Chondrocyte (in vitro differentiated cells): ENCODE measurements at regions not wholly inside any gene's neighbourhood (a gene's known extent, or its start where the extent isn't known, plus 50 kb on each side); places are given as distances from the start of the nearest gene placed in this dataset.
"Not testable (repeated sequence)": the region's sequence is repeated elsewhere in the genome, so short reads cannot be mapped to it uniquely, and the experiment has no call there.

ENCODE experiments used
- DNase-seq: peaks from one replicate; pipeline ENCODE4 v3.0.0; 2021; ENCODE audit warnings: mixed read lengths, low spot score
- H3K27ac Mint-ChIP-seq: one replicate; pipeline ENCODE4 v1.8.0; 2021; ENCODE audit warnings: mild to moderate bottlenecking, moderate library complexity, mixed read lengths; ENCODE audit not compliant: unreplicated experiment
- H3K27me3 Mint-ChIP-seq: 2 replicates; pipeline ENCODE4 v1.8.0; 2021; ENCODE audit warnings: low read depth, mixed read lengths
- H3K36me3 Mint-ChIP-seq: 2 replicates; pipeline ENCODE4 v1.8.0; 2021; ENCODE audit warnings: low read depth, mixed read lengths
- H3K4me1 Mint-ChIP-seq: 2 replicates; pipeline ENCODE4 v1.8.0; 2021; ENCODE audit warnings: low read depth, mild to moderate bottlenecking, mixed read lengths
- H3K4me3 Mint-ChIP-seq: one replicate; pipeline ENCODE4 v1.8.0; 2021; ENCODE audit warnings: mild to moderate bottlenecking, moderate library complexity, mixed read lengths; ENCODE audit not compliant: unreplicated experiment
- H3K9me3 Mint-ChIP-seq: 2 replicates; pipeline ENCODE4 v1.8.0; 2021; ENCODE audit warnings: low read depth, mixed read lengths
- TF ChIP-seq, protein P1 (sequence below): fragments of 200-600 bp; sonication (generic); IDR thresholded peaks from 2 replicates; pipeline ENCODE4 v1.5.0; 2021; ENCODE audit warnings: antibody characterized with exemption, mild to moderate bottlenecking, moderate library complexity

GRCh38 chr5:18601185-18601584 lies 966.9 kb downstream of the TAF11L14 start:
- H3K9me3 Mint-ChIP-seq = no peaks in the 10 kb centered on the region
- no peaks in the 10 kb centered on the region for H3K27me3 Mint-ChIP-seq

GRCh38 chr5:18602402-18602801 lies 968.1 kb downstream of the TAF11L14 start:
- no peak overlapping the region for H3K4me3 Mint-ChIP-seq
- H3K27me3 Mint-ChIP-seq = no peaks in the 10 kb centered on the region
- H3K4me1 Mint-ChIP-seq = no peaks in the 10 kb centered on the region
- no peaks in the 10 kb centered on the region for H3K9me3 Mint-ChIP-seq
- TF ChIP-seq, protein P1, sequence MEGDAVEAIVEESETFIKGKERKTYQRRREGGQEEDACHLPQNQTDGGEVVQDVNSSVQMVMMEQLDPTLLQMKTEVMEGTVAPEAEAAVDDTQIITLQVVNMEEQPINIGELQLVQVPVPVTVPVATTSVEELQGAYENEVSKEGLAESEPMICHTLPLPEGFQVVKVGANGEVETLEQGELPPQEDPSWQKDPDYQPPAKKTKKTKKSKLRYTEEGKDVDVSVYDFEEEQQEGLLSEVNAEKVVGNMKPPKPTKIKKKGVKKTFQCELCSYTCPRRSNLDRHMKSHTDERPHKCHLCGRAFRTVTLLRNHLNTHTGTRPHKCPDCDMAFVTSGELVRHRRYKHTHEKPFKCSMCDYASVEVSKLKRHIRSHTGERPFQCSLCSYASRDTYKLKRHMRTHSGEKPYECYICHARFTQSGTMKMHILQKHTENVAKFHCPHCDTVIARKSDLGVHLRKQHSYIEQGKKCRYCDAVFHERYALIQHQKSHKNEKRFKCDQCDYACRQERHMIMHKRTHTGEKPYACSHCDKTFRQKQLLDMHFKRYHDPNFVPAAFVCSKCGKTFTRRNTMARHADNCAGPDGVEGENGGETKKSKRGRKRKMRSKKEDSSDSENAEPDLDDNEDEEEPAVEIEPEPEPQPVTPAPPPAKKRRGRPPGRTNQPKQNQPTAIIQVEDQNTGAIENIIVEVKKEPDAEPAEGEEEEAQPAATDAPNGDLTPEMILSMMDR = no peak
- no peak overlapping the region for H3K27ac Mint-ChIP-seq
- DNase-seq = no peak
- no peaks in the 10 kb centered on the region for H3K36me3 Mint-ChIP-seq

More at GRCh38 chr5:18601185-18601584, 966.9 kb downstream of the TAF11L14 start:
- no peak overlapping the region for H3K4me3 Mint-ChIP-seq
- H3K4me1 Mint-ChIP-seq = no peaks in the 10 kb centered on the region
- H3K36me3 Mint-ChIP-seq = no peaks in the 10 kb centered on the region
- DNase-seq = no peak
- H3K27ac Mint-ChIP-seq = no peak overlapping the region
- TF ChIP-seq, protein P1 = no peak

- no peaks in the 10 kb centered on the region for H3K36me3 Mint-ChIP-seq
- no peak overlapping the region for H3K4me3 Mint-ChIP-seq
- H3K4me1 Mint-ChIP-seq = no peaks in the 10 kb centered on the region
- no peak for DNase-seq
- no peak overlapping the region for H3K27ac Mint-ChIP-seq
- TF ChIP-seq, protein P1 = no peak
- peaks cover 4% of the 10 kb centered on the region for H3K27me3 Mint-ChIP-seq
- H3K9me3 Mint-ChIP-seq = peaks cover 2% of the 10 kb centered on the region
Observed at GRCh38 chr5:18605186-18605585, 970.9 kb downstream of the TAF11L14 start.

GRCh38 chr5:18607570-18607969 lies 973.3 kb downstream of the TAF11L14 start:
- H3K36me3 Mint-ChIP-seq = no peaks in the 10 kb centered on the region
- peaks cover 2% of the 10 kb centered on the region for H3K9me3 Mint-ChIP-seq
- DNase-seq = no peak
- H3K27ac Mint-ChIP-seq = no peak overlapping the region
- peaks cover 4% of the 10 kb centered on the region for H3K27me3 Mint-ChIP-seq
- TF ChIP-seq, protein P1 = no peak
- no peaks in the 10 kb centered on the region for H3K4me1 Mint-ChIP-seq
- no peak overlapping the region for H3K4me3 Mint-ChIP-seq

- H3K27me3 Mint-ChIP-seq, H3K4me1 Mint-ChIP-seq, H3K36me3 Mint-ChIP-seq, H3K27ac Mint-ChIP-seq, DNase-seq, H3K4me3 Mint-ChIP-seq: not testable (repeated sequence)
- H3K9me3 Mint-ChIP-seq = peaks cover 16% of the 10 kb centered on the region
Observed at GRCh38 chr5:18617191-18617590, 982.9 kb downstream of the TAF11L14 start.

DNA sequence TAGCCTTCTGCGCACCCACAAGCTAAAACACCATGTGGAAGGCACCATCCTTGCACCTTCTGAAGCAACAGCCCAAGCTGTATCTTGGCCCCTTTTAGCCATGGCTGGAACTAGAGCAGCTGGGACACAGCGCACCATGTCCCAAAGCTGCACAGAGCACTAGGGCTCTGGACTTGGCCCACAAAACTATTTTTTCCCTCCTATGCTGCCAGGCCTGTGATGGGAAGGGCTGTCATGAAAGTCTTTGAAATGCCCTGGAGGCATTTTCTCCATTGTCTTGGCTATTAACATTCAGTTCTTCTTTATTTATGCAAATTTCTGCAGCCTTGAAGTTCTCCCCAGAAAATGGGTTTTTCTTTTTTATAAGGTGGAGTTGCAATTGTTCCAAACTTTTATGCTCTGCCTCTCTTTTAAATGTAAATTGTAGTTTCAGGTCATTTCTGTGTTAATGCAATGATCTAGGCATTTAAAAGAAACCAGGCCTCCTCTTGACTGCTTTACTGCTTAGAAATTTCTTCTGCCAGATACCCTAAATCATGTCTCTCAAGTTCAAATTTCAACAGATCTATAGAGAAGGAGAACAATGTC lies 996.3 kb downstream of the TAF11L14 start:
- no peak for DNase-seq
- Mint-ChIP-seq H3K27ac (no peak overlapping the region), H3K27me3 (no peaks in the 10 kb centered on the region), H3K4me1 (no peaks in the 10 kb centered on the region), H3K4me3 (no peak overlapping the region), H3K9me3 (no peaks in the 10 kb centered on the region), H3K36me3 (no peaks in the 10 kb centered on the region)
- TF ChIP-seq, protein P1 = no peak
